ENCODE measurements at regions not wholly inside any gene's neighbourhood (a gene's known extent, or its start where the extent isn't known, plus 50 kb on each side); places are given as distances from the start of the nearest gene placed in this dataset.

- intact Hi-C loops (cut with micrococcal nuclease): no loop called here
- Histone ChIP-seq H3K4me2 (replicated peaks; ENCODE audit: low read depth, low read length, poor library complexity, severe bottlenecking) (no peak overlapping the region), H3K9ac (ENCODE audit: low read length) (no peak overlapping the region), H3K27me3 (replicated peaks in 1 of 4; ENCODE audit: control extremely low read depth in 1 of 4, control insufficient read depth in 3 of 4, insufficient read depth in 4 of 4, low read length in 3 of 4) (no peaks in the 10 kb centered on the region), H4K20me1 (ENCODE audit: control insufficient read depth, insufficient read depth, low read length, poor library complexity, severe bottlenecking) (no peaks in the 10 kb centered on the region), H3K79me2 (ENCODE audit: control insufficient read depth, insufficient read depth, low read length) (no peaks in the 10 kb centered on the region), H3K9me3 (ENCODE audit: control extremely low read depth in 1 of 3, control insufficient read depth in 2 of 3, insufficient read depth in 1 of 3, low read length in 2 of 3) (no peaks in the 10 kb centered on the region), H3K4me1 (ENCODE audit: control insufficient read depth in 2 of 2, insufficient read depth in 2 of 2, low read length in 2 of 2) (no peaks in the 10 kb centered on the region), H3K27ac (ENCODE audit: low read length in 2 of 2) (no peak overlapping the region), H3K36me3 (replicated peaks in 1 of 2; ENCODE audit: control extremely low read depth in 1 of 2, control insufficient read depth in 1 of 2, extremely low read depth in 1 of 2, insufficient read depth in 2 of 2, low read length in 1 of 2) (no peaks in the 10 kb centered on the region), H3K4me3 (ENCODE audit: control extremely low read depth in 1 of 5, extremely low read depth in 1 of 5, insufficient read depth in 1 of 5, low read depth in 2 of 5, low read length in 4 of 5) (no peak overlapping the region), H2AFZ (ENCODE audit: insufficient read depth, low read depth, low read length, poor library complexity, severe bottlenecking) (no peak overlapping the region)
- Mint-ChIP-seq H3K9me3 (ENCODE audit: insufficient read depth) (no peaks in the 10 kb centered on the region), H3K4me3 (no peak overlapping the region), H3K4me1 (no peaks in the 10 kb centered on the region), H3K27me3 (peaks cover 6% of the 10 kb centered on the region), H3K27ac (no peak overlapping the region)
- no peak for TF ChIP-seq EZH2 (IDR thresholded peaks at IDR 0.05; ENCODE audit: borderline replicate concordance, insufficient read depth, low read depth, low read length, poor library complexity, severe bottlenecking)
- no peak for TF ChIP-seq CTCF (IDR thresholded peaks at IDR 0.05)
- ChIA-PET CTCF (no interaction called here), POLR2A (no interaction called here)
- WGBS (ENCODE audit: insufficient coverage): 80% methylated on average over 1 of the region's 2 CpGs
- DNase-seq (no peak), ATAC-seq (ENCODE audit: low read depth) (no peak)
These were observed 73.3 kb downstream of the NUDT12 start for GRCh38 chr5:103489307-103489706.

GRCh38 chr5:103487822-103488493 is 74.6 kb downstream of the NUDT12 start:
- H4K20me1 ChIP-seq (ENCODE audit: control insufficient read depth, insufficient read depth, low read length, poor library complexity, severe bottlenecking): no peaks in the 10 kb centered on the region
- no peak overlapping the region for H3K27ac ChIP-seq (ENCODE audit: low read length in 2 of 2)
- DNase-seq (no peak), ATAC-seq (ENCODE audit: low read depth) (no peak)
- no peaks in the 10 kb centered on the region for H3K9me3 Mint-ChIP-seq (ENCODE audit: insufficient read depth)
- H3K9ac ChIP-seq (ENCODE audit: low read length): no peak overlapping the region
- TF ChIP-seq EZH2 (IDR thresholded peaks at IDR 0.05; ENCODE audit: borderline replicate concordance, insufficient read depth, low read depth, low read length, poor library complexity, severe bottlenecking): no peak
- no peak for TF ChIP-seq CTCF (IDR thresholded peaks at IDR 0.05)
- H3K36me3 ChIP-seq (replicated peaks in 1 of 2; ENCODE audit: control extremely low read depth in 1 of 2, control insufficient read depth in 1 of 2, extremely low read depth in 1 of 2, insufficient read depth in 2 of 2, low read length in 1 of 2): no peaks in the 10 kb centered on the region
- ChIA-PET CTCF (interaction anchor here (0.6 kb wide), 1 partner anchor 38 kb away, joined by 3 read pairs; no protein-coding TSS in a partner anchor), POLR2A (no interaction called here)
- H2AFZ ChIP-seq (ENCODE audit: insufficient read depth, low read depth, low read length, poor library complexity, severe bottlenecking): no peak overlapping the region
- H3K27me3 ChIP-seq (replicated peaks in 1 of 4; ENCODE audit: control extremely low read depth in 1 of 4, control insufficient read depth in 3 of 4, insufficient read depth in 4 of 4, low read length in 3 of 4): no peaks in the 10 kb centered on the region
- H3K4me2 ChIP-seq (replicated peaks; ENCODE audit: low read depth, low read length, poor library complexity, severe bottlenecking): no peak overlapping the region
- 88% methylated on average over 1 of the region's 3 CpGs for WGBS (ENCODE audit: insufficient coverage)
- H3K4me3 ChIP-seq (ENCODE audit: control extremely low read depth in 1 of 5, extremely low read depth in 1 of 5, insufficient read depth in 1 of 5, low read depth in 2 of 5, low read length in 4 of 5): no peak overlapping the region
- no peak overlapping the region for H3K27ac Mint-ChIP-seq
- H3K79me2 ChIP-seq (ENCODE audit: control insufficient read depth, insufficient read depth, low read length): no peaks in the 10 kb centered on the region
- peaks cover 6% of the 10 kb centered on the region for H3K27me3 Mint-ChIP-seq
- H3K9me3 ChIP-seq (ENCODE audit: control extremely low read depth in 1 of 3, control insufficient read depth in 2 of 3, insufficient read depth in 1 of 3, low read length in 2 of 3): no peaks in the 10 kb centered on the region
- no peaks in the 10 kb centered on the region for H3K4me1 ChIP-seq (ENCODE audit: control insufficient read depth in 2 of 2, insufficient read depth in 2 of 2, low read length in 2 of 2)
- intact Hi-C loops (cut with micrococcal nuclease): no loop called here
- no peaks in the 10 kb centered on the region for H3K4me1 Mint-ChIP-seq
- no peak overlapping the region for H3K4me3 Mint-ChIP-seq
